Panc1 (cell line): ENCODE measurements at regions not wholly inside any gene's neighbourhood (a gene's known extent, or its start where the extent isn't known, plus 50 kb on each side); places are given as distances from the start of the nearest gene placed in this dataset.

Experiments used
- ATAC-seq: fragments of 200-7000 bp; cut with Tn5 transposase; 2 replicates; pipeline ENCODE4 v1.9.1; 2020; ENCODE audit warnings: mild to moderate bottlenecking, moderate library complexity
- BruUV-seq: library from RNA; stranded (reverse); fragments of 400-500 nt; replicated peaks from 2 replicates; lab custom pipeline; 2021; lab: Mats Ljungman, UMichigan
- CTCF ChIA-PET: fragments of 300-600 bp; sonication (Branson Sonifier 250); formaldehyde crosslinking; loops from one replicate; lab custom pipeline; 2022; ENCODE audit warnings: antibody characterized with exemption; lab: Charles Lee
- POLR2A ChIA-PET: fragments of 300-600 bp; sonication (Branson Sonifier 250); formaldehyde crosslinking; loops from one replicate; lab custom pipeline; 2022; ENCODE audit warnings: antibody characterized with exemption; lab: Charles Lee
- DNase-seq: peaks from one replicate; pipeline ENCODE4 v3.0.0-alpha.2; 2010; ENCODE audit warnings: low read depth, low spot score
- H3K27ac ChIP-seq: 2 replicates; pipeline ENCODE4 v1.5.1; 2011; ENCODE audit warnings: mild to moderate bottlenecking, low read length, inconsistent platforms
- H3K27me3 ChIP-seq: fragments of 200-500 bp; sonication (Bioruptor generic); 2 replicates; pipeline ENCODE4 v1.6.0; 2014; ENCODE audit warnings: low read length, inconsistent platforms; ENCODE audit not compliant: control insufficient read depth, insufficient read depth
- H3K36me3 ChIP-seq: fragments of 200-500 bp; sonication (Bioruptor generic); 2 replicates; pipeline ENCODE4 v1.5.1; 2014; ENCODE audit warnings: inconsistent platforms, mild to moderate bottlenecking, low read length, moderate library complexity; ENCODE audit not compliant: control insufficient read depth, insufficient read depth
- H3K4me1 ChIP-seq: 2 replicates; pipeline ENCODE4 v1.5.1; 2011; ENCODE audit warnings: inconsistent platforms, mild to moderate bottlenecking, low read length, moderate library complexity; ENCODE audit not compliant: control insufficient read depth, insufficient read depth
- H3K4me3 ChIP-seq, 2 experiments: 2 replicates each; pipeline ENCODE4 v1.5.1; 2011 to 2012; ENCODE audit warnings: low read depth in 2 of 2, low read length in 2 of 2, mild to moderate bottlenecking in 2 of 2, inconsistent platforms in 1 of 2, moderate library complexity in 1 of 2
- H3K9me3 ChIP-seq: fragments of 200-500 bp; sonication (Bioruptor generic); 2 replicates; pipeline ENCODE4 v1.5.1; 2014; ENCODE audit warnings: low read depth, mild to moderate bottlenecking, inconsistent platforms, low read length, moderate library complexity; ENCODE audit not compliant: control insufficient read depth, insufficient read depth
- POLR2AphosphoS5 ChIP-seq: IDR thresholded peaks from 2 replicates; pipeline ENCODE4 v1.6.1; 2012; ENCODE audit warnings: mild to moderate bottlenecking, low read depth, low read length, moderate library complexity
- SIN3A ChIP-seq: IDR thresholded peaks from 2 replicates; pipeline ENCODE4 v1.6.1; 2012; ENCODE audit warnings: low read depth, mild to moderate bottlenecking, low read length, moderate library complexity, borderline replicate concordance; ENCODE audit not compliant: insufficient read depth
- TCF7L2 ChIP-seq: IDR thresholded peaks from 2 replicates; pipeline ENCODE4 v1.6.1; 2011; ENCODE audit warnings: mild to moderate bottlenecking, low read depth, low read length, inconsistent platforms
- in situ Hi-C: cut with HindIII; loops from 2 replicates; pipeline ENCODE4 v1.10.0; 2016; ENCODE audit warnings: low sequenced_read_pairs, low pct_unique_long_range_greater_than_20kb
- intact Hi-C: fragments of 100-400 bp; cut with micrococcal nuclease; formaldehyde crosslinking; loops from one replicate; pipeline ENCODE4 v1.10.0; 2022; ENCODE audit not compliant: unreplicated experiment
- TF ChIP-seq, protein P1 (sequence below), 2 experiments: IDR thresholded peaks; 2 replicates each; pipeline ENCODE4 v1.6.1; 2011 to 2012; ENCODE audit warnings: low read depth in 2 of 2, control low read depth in 1 of 2, low read length in 1 of 2, mild to moderate bottlenecking in 1 of 2, moderate library complexity in 1 of 2; ENCODE audit not compliant: insufficient read depth in 1 of 2
- TF ChIP-seq, protein P2 (sequence below): fragments of 450-650 bp; IDR thresholded peaks from 2 replicates; pipeline ENCODE4 v1.5.1; 2017; ENCODE audit warnings: mild to moderate bottlenecking

DNA sequence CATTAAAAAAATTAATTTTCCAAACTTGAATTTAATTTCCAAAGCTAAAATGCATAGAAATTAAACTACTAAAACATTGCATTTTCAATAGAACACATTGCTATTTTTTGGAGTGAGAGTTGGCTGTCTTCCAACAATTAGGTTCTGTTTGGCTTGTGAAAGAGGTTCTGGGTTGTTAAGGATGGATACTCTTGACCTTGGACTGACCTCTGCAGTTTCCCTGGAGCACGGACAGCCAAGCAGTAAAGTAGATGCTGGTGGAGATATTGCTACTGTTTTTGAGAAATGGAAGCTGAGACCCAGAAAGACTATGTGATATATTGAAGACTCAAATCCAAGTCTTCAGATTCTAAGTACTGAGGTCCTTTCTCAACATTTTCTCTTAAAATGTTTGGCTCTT is 95.9 kb upstream of the CHD6 start:
- TF ChIP-seq, protein P1, sequence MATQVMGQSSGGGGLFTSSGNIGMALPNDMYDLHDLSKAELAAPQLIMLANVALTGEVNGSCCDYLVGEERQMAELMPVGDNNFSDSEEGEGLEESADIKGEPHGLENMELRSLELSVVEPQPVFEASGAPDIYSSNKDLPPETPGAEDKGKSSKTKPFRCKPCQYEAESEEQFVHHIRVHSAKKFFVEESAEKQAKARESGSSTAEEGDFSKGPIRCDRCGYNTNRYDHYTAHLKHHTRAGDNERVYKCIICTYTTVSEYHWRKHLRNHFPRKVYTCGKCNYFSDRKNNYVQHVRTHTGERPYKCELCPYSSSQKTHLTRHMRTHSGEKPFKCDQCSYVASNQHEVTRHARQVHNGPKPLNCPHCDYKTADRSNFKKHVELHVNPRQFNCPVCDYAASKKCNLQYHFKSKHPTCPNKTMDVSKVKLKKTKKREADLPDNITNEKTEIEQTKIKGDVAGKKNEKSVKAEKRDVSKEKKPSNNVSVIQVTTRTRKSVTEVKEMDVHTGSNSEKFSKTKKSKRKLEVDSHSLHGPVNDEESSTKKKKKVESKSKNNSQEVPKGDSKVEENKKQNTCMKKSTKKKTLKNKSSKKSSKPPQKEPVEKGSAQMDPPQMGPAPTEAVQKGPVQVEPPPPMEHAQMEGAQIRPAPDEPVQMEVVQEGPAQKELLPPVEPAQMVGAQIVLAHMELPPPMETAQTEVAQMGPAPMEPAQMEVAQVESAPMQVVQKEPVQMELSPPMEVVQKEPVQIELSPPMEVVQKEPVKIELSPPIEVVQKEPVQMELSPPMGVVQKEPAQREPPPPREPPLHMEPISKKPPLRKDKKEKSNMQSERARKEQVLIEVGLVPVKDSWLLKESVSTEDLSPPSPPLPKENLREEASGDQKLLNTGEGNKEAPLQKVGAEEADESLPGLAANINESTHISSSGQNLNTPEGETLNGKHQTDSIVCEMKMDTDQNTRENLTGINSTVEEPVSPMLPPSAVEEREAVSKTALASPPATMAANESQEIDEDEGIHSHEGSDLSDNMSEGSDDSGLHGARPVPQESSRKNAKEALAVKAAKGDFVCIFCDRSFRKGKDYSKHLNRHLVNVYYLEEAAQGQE (IDR thresholded peaks at IDR 0.05; ENCODE audit: insufficient read depth in 1 of 2, low read depth in 2 of 2, low read length in 1 of 2): no peak
- no peak for TF ChIP-seq TCF7L2
- TF ChIP-seq, protein P2, sequence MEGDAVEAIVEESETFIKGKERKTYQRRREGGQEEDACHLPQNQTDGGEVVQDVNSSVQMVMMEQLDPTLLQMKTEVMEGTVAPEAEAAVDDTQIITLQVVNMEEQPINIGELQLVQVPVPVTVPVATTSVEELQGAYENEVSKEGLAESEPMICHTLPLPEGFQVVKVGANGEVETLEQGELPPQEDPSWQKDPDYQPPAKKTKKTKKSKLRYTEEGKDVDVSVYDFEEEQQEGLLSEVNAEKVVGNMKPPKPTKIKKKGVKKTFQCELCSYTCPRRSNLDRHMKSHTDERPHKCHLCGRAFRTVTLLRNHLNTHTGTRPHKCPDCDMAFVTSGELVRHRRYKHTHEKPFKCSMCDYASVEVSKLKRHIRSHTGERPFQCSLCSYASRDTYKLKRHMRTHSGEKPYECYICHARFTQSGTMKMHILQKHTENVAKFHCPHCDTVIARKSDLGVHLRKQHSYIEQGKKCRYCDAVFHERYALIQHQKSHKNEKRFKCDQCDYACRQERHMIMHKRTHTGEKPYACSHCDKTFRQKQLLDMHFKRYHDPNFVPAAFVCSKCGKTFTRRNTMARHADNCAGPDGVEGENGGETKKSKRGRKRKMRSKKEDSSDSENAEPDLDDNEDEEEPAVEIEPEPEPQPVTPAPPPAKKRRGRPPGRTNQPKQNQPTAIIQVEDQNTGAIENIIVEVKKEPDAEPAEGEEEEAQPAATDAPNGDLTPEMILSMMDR: no peak
- no peak for TF ChIP-seq POLR2AphosphoS5
- TF ChIP-seq SIN3A: no peak
- ChIA-PET POLR2A (no interaction called here), CTCF (no interaction called here)
- in situ Hi-C loops: no loop called here
- Histone ChIP-seq H3K27me3 (peaks cover 5% of the 10 kb centered on the region; the same call in 1 of the 2 replicates), H3K36me3 (no peaks in the 10 kb centered on the region), H3K4me1 (no peaks in the 10 kb centered on the region), H3K27ac (no peak overlapping the region), H3K4me3 (no peak overlapping the region), H3K9me3 (no peaks in the 10 kb centered on the region)
- intact Hi-C loops: no loop called here
- no peak for ATAC-seq
- BruUV-seq: no TSS peak
- DNase-seq: no peak

DNA sequence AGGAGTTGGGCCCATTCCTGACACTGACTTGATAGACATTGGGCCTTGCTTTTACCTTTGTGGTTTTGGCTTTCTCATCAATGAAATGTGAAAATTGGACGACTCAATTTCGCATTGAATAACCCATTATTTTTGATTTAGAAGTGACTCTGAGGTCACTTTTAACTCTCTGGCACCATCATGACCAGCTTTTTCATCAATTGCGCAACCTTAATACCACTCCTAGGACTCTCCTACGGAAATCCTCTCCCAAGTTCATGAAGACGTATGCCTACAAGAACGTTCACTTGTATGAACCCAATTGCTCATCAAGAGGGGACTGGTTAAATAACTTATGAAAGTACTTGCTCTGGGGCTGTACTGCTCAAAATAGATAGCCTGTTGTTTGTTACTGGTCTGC is 86.7 kb upstream of the CHD6 start:
- intact Hi-C loops (no loop called here), in situ Hi-C loops (no loop called here)
- no peaks in the 10 kb centered on the region for H3K36me3 ChIP-seq
- no peak overlapping the region for H3K27ac ChIP-seq
- DNase-seq (no peak), ATAC-seq (no peak)
- H3K9me3 ChIP-seq: no peaks in the 10 kb centered on the region
- TF ChIP-seq SIN3A (no peak), TCF7L2 (no peak), POLR2AphosphoS5 (no peak)
- TF ChIP-seq, protein P2: no peak
- TF ChIP-seq, protein P1 (IDR thresholded peaks at IDR 0.05; ENCODE audit: insufficient read depth in 1 of 2, low read depth in 2 of 2, low read length in 1 of 2): no peak
- no TSS peak for BruUV-seq
- no peak overlapping the region for H3K4me3 ChIP-seq
- no peaks in the 10 kb centered on the region for H3K27me3 ChIP-seq
- H3K4me1 ChIP-seq: no peaks in the 10 kb centered on the region
- ChIA-PET CTCF (interaction anchor here (0.7 kb wide), 1 partner anchor 184 kb away, joined by 3 read pairs; no protein-coding TSS in a partner anchor), POLR2A (no interaction called here)
